B cell (primary cell): ENCODE measurements at regions not wholly inside any gene's neighbourhood (a gene's known extent, or its start where the extent isn't known, plus 50 kb on each side); places are given as distances from the start of the nearest gene placed in this dataset.

Experiments used
- EZH2 ChIP-seq: IDR thresholded peaks from 2 replicates; pipeline ENCODE4 v1.6.1; 2012; ENCODE audit warnings: borderline replicate concordance, low read depth, mild to moderate bottlenecking, moderate library complexity, low read length; ENCODE audit not compliant: insufficient read depth, poor library complexity, severe bottlenecking
- TF ChIP-seq, protein P1 (sequence below): fragments of 200-600 bp; IDR thresholded peaks from one replicate; pipeline ENCODE4 v1.8.0; 2022; ENCODE audit warnings: antibody characterized with exemption, mild to moderate bottlenecking

DNA sequence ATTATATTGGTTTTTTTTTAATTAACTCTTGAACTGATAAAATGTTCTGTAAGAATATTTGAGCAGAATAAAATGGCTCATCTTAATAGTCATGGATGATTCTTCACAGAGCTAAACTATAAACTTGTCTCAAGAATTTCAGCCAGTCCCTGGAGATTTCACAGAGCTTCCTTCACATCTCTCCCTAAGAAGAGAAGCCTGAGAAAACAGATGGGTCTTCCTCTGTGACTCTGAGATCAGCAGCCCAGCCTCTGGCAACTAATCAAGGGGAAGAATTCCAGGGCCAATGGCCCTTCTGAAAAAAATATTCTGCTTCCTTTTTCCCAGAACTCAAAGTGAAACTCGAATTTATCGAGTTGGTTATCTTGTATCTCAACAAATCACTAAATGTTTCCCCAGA, 122.2 kb upstream of the ITGA1 start:
- TF ChIP-seq, protein P1, sequence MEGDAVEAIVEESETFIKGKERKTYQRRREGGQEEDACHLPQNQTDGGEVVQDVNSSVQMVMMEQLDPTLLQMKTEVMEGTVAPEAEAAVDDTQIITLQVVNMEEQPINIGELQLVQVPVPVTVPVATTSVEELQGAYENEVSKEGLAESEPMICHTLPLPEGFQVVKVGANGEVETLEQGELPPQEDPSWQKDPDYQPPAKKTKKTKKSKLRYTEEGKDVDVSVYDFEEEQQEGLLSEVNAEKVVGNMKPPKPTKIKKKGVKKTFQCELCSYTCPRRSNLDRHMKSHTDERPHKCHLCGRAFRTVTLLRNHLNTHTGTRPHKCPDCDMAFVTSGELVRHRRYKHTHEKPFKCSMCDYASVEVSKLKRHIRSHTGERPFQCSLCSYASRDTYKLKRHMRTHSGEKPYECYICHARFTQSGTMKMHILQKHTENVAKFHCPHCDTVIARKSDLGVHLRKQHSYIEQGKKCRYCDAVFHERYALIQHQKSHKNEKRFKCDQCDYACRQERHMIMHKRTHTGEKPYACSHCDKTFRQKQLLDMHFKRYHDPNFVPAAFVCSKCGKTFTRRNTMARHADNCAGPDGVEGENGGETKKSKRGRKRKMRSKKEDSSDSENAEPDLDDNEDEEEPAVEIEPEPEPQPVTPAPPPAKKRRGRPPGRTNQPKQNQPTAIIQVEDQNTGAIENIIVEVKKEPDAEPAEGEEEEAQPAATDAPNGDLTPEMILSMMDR = no peak
- no peak for TF ChIP-seq EZH2
